ENCODE measurements at regions not wholly inside any gene's neighbourhood (a gene's known extent, or its start where the extent isn't known, plus 50 kb on each side); places are given as distances from the start of the nearest gene placed in this dataset.

GRCh38 chr2:57563015-57563414 is 483.6 kb upstream of the VRK2 start:
- no peak overlapping the region for H3K4me3 Mint-ChIP-seq
- no peak overlapping the region for H3K27ac Mint-ChIP-seq
- no peaks in the 10 kb centered on the region for H3K36me3 Mint-ChIP-seq (ENCODE audit: low read depth)
- intact Hi-C loops (cut with micrococcal nuclease): no loop called here
- no peaks in the 10 kb centered on the region for H3K27me3 Mint-ChIP-seq (ENCODE audit: insufficient read depth)
- no peaks in the 10 kb centered on the region for H3K9me3 Mint-ChIP-seq
- no peaks in the 10 kb centered on the region for H3K4me1 Mint-ChIP-seq (ENCODE audit: low read depth)
- DNase-seq (ENCODE audit: low spot score): no peak

- intact Hi-C loops (cut with micrococcal nuclease): no loop called here
- Mint-ChIP-seq H3K4me1 (ENCODE audit: low read depth) (no peaks in the 10 kb centered on the region), H3K36me3 (ENCODE audit: low read depth) (no peaks in the 10 kb centered on the region), H3K4me3 (no peak overlapping the region), H3K27me3 (ENCODE audit: insufficient read depth) (no peaks in the 10 kb centered on the region), H3K27ac (no peak overlapping the region), H3K9me3 (no peaks in the 10 kb centered on the region)
- no peak for DNase-seq (ENCODE audit: low spot score)
Observed at GRCh38 chr2:57567245-57567644, 479.4 kb upstream of the VRK2 start.

DNA sequence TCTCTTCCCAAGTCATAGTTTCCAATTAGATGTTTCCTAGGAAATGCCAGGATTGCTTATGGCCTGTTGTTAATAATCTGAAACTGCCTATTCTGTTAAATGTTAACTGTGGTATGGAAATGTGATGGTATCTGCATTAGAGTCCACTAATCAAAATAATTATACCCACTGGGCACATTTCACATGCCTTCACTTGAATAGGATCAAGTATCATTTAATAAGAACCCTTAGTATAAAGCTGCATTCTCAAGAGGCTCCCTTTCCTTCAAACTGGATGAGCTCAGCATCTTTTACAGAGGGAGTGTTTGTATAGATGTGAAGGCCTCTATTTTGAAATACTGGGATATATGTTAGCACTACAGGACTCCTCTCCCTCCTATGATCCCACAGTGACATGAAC is 477.2 kb upstream of the VRK2 start:
- H3K4me1 Mint-ChIP-seq (ENCODE audit: low read depth): no peaks in the 10 kb centered on the region
- H3K36me3 Mint-ChIP-seq (ENCODE audit: low read depth): no peaks in the 10 kb centered on the region
- H3K27me3 Mint-ChIP-seq (ENCODE audit: insufficient read depth): no peaks in the 10 kb centered on the region
- no peak overlapping the region for H3K27ac Mint-ChIP-seq
- H3K4me3 Mint-ChIP-seq: no peak overlapping the region
- H3K9me3 Mint-ChIP-seq: peaks cover 6% of the 10 kb centered on the region
- intact Hi-C loops (cut with micrococcal nuclease): no loop called here
- DNase-seq (ENCODE audit: low spot score): no peak

DNA sequence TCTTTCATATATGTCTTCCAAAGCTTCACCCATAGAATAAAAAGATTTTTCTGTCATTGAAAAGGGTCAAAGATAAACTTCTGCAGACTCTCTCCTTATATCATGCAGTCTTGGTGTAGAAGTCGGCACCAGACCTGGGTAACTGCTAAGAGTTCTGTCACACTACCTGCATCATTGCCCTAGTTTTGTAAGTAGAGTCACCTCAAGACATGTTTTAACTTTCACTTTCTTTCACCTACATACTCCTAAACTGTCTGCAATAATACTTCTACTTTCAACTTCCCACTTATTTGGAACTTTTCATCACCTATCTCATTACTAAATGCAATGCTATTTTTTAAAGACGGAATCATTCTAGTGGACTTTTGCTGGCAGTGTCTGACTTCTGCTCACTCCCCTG is 475.6 kb upstream of the VRK2 start:
- H3K27ac Mint-ChIP-seq: no peak overlapping the region
- no peak overlapping the region for H3K4me3 Mint-ChIP-seq
- H3K4me1 Mint-ChIP-seq (ENCODE audit: low read depth): no peaks in the 10 kb centered on the region
- H3K9me3 Mint-ChIP-seq: peaks cover 6% of the 10 kb centered on the region
- intact Hi-C loops (cut with micrococcal nuclease): no loop called here
- no peaks in the 10 kb centered on the region for H3K27me3 Mint-ChIP-seq (ENCODE audit: insufficient read depth)
- no peaks in the 10 kb centered on the region for H3K36me3 Mint-ChIP-seq (ENCODE audit: low read depth)
- no peak for DNase-seq (ENCODE audit: low spot score)

DNA sequence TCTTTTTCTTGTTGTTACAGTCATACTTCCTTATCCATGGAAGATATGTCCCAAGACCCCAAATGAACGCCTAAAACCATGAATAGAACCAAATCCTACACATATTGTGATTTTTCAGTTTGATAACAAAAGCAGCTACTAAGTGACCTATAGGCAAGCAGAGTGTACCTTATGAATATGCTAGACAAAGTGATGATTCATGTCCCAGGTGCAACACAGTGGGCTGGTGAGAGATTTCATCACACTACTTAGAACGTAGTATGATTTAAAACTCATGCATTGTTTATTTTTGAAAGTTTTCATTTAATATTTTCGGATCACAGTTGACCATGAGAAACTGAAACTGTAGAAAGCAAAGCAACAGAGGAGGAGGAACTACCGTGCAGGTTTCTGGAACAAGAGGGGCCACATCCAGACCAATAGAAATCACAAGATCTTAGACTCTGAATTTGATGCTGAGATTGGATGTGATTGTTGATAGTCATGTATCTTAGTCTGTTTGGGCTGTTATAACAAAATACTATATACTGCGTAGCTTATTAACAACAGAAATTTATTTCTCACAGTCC is 470.8 kb upstream of the VRK2 start:
- Mint-ChIP-seq H3K4me1 (ENCODE audit: low read depth) (no peaks in the 10 kb centered on the region), H3K36me3 (ENCODE audit: low read depth) (no peaks in the 10 kb centered on the region), H3K9me3 (peaks cover 6% of the 10 kb centered on the region), H3K27me3 (ENCODE audit: insufficient read depth) (no peaks in the 10 kb centered on the region), H3K4me3 (no peak overlapping the region), H3K27ac (no peak overlapping the region)
- no peak for DNase-seq (ENCODE audit: low spot score)
- intact Hi-C loops (cut with micrococcal nuclease): no loop called here

- Mint-ChIP-seq H3K27me3 (ENCODE audit: insufficient read depth) (no peaks in the 10 kb centered on the region), H3K4me3 (no peak overlapping the region), H3K9me3 (peaks cover 6% of the 10 kb centered on the region), H3K36me3 (ENCODE audit: low read depth) (no peaks in the 10 kb centered on the region), H3K27ac (no peak overlapping the region), H3K4me1 (ENCODE audit: low read depth) (no peaks in the 10 kb centered on the region)
- no peak for DNase-seq (ENCODE audit: low spot score)
- intact Hi-C loops (cut with micrococcal nuclease): no loop called here
Observed at GRCh38 chr2:57576983-57577382, 469.6 kb upstream of the VRK2 start.

- intact Hi-C loops (cut with micrococcal nuclease): no loop called here
- Mint-ChIP-seq H3K27me3 (ENCODE audit: insufficient read depth) (no peaks in the 10 kb centered on the region), H3K27ac (no peak overlapping the region), H3K36me3 (ENCODE audit: low read depth) (no peaks in the 10 kb centered on the region), H3K4me3 (no peak overlapping the region), H3K4me1 (ENCODE audit: low read depth) (no peaks in the 10 kb centered on the region), H3K9me3 (peaks cover 7% of the 10 kb centered on the region)
- no peak for DNase-seq (ENCODE audit: low spot score)
Observed at GRCh38 chr2:57597940-57598339, 448.7 kb upstream of the VRK2 start.

DNA sequence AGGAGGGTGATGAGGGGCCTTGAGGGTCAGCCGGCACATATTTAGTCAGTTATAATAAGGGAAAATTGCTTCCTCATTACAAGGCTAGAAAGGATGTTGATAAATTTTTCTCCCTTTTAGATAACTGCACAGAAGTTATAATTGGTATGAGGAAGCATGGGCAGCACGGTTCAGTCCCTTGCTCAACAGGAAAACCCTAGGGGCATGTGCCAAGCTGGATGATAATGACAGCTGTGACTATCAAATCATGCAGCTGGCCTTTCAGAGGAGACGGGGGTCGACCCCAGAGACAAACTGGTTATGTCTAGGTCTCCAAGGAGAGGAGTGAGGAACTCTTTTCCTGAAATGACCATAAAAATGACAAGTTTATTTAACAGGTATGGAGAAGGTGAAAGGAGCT is 448.1 kb upstream of the VRK2 start:
- H3K27ac Mint-ChIP-seq: no peak overlapping the region
- no peaks in the 10 kb centered on the region for H3K4me1 Mint-ChIP-seq (ENCODE audit: low read depth)
- intact Hi-C loops (cut with micrococcal nuclease): no loop called here
- no peaks in the 10 kb centered on the region for H3K36me3 Mint-ChIP-seq (ENCODE audit: low read depth)
- peaks cover 7% of the 10 kb centered on the region for H3K9me3 Mint-ChIP-seq
- no peak for DNase-seq (ENCODE audit: low spot score)
- H3K4me3 Mint-ChIP-seq: no peak overlapping the region
- no peaks in the 10 kb centered on the region for H3K27me3 Mint-ChIP-seq (ENCODE audit: insufficient read depth)

GRCh38 chr2:57602733-57603132 is 443.9 kb upstream of the VRK2 start:
- no peak overlapping the region for H3K27ac Mint-ChIP-seq
- intact Hi-C loops (cut with micrococcal nuclease): no loop called here
- no peaks in the 10 kb centered on the region for H3K9me3 Mint-ChIP-seq
- DNase-seq (ENCODE audit: low spot score): no peak
- H3K4me1 Mint-ChIP-seq (ENCODE audit: low read depth): no peaks in the 10 kb centered on the region
- H3K4me3 Mint-ChIP-seq: no peak overlapping the region
- no peaks in the 10 kb centered on the region for H3K36me3 Mint-ChIP-seq (ENCODE audit: low read depth)
- H3K27me3 Mint-ChIP-seq (ENCODE audit: insufficient read depth): no peaks in the 10 kb centered on the region

- Mint-ChIP-seq H3K36me3 (ENCODE audit: low read depth) (no peaks in the 10 kb centered on the region), H3K27ac (no peak overlapping the region), H3K4me3 (no peak overlapping the region), H3K4me1 (ENCODE audit: low read depth) (no peaks in the 10 kb centered on the region), H3K27me3 (ENCODE audit: insufficient read depth) (no peaks in the 10 kb centered on the region), H3K9me3 (no peaks in the 10 kb centered on the region)
- no peak for DNase-seq (ENCODE audit: low spot score)
- intact Hi-C loops (cut with micrococcal nuclease): no loop called here
Observed at GRCh38 chr2:57614988-57615387, 431.6 kb upstream of the VRK2 start.

DNA sequence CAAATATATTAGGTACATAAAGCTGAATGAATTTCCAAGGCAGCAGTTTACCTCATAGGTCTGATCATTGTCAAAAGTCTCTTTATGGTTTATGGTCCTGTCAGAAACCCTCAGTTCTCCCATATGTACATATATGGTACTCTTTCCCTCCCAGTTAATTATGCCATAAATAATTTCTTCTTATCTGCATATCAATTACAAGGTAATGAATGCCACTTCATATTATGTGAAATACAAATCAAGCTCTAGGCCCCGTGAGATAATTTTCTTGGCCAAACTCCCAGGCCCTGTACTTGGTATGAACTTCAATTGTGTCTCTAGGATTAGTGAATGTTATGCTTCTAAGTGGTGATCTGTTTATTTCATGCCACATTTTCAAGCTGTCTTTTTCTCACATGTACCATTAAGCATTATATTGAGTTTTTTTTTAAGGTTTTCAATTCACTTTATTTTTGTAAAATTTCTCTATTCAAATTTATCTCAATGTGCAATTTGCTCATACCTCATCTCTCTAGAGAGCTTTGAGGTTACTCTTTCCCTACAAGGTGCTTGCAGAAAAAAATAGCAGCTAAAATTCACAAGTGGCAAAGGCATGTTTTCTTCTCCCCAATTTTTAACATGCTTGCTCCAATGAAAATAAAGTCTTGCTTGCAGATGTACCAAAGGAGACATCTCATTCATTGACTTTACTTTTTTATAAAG is 430.6 kb upstream of the VRK2 start:
- H3K36me3 Mint-ChIP-seq (ENCODE audit: low read depth): no peaks in the 10 kb centered on the region
- H3K27ac Mint-ChIP-seq: no peak overlapping the region
- intact Hi-C loops (cut with micrococcal nuclease): no loop called here
- H3K4me3 Mint-ChIP-seq: no peak overlapping the region
- H3K4me1 Mint-ChIP-seq (ENCODE audit: low read depth): no peaks in the 10 kb centered on the region
- no peak for DNase-seq (ENCODE audit: low spot score)
- no peaks in the 10 kb centered on the region for H3K27me3 Mint-ChIP-seq (ENCODE audit: insufficient read depth)
- H3K9me3 Mint-ChIP-seq: no peaks in the 10 kb centered on the region

DNA sequence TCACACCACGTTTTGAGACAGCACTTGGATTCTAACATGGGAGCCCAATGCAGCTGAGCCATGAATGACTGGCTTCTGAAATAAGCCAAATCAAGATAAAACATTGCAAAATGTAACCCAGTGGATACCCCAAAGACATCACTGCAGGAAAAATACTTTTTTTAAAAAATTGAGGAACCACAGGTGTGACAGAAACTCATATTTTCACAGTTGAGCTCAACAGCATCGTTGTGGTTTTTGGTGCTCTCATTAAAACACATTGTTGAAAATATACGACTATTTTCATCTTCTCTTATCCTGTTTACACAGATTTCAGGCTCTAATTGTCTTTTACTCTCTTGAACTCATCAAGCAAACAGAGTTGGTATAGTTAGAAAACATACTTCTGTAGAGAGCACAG is 429.3 kb upstream of the VRK2 start:
- no peaks in the 10 kb centered on the region for H3K9me3 Mint-ChIP-seq
- intact Hi-C loops (cut with micrococcal nuclease): no loop called here
- no peak overlapping the region for H3K27ac Mint-ChIP-seq
- H3K4me3 Mint-ChIP-seq: no peak overlapping the region
- H3K27me3 Mint-ChIP-seq (ENCODE audit: insufficient read depth): no peaks in the 10 kb centered on the region
- no peaks in the 10 kb centered on the region for H3K36me3 Mint-ChIP-seq (ENCODE audit: low read depth)
- DNase-seq (ENCODE audit: low spot score): no peak
- no peaks in the 10 kb centered on the region for H3K4me1 Mint-ChIP-seq (ENCODE audit: low read depth)

DNA sequence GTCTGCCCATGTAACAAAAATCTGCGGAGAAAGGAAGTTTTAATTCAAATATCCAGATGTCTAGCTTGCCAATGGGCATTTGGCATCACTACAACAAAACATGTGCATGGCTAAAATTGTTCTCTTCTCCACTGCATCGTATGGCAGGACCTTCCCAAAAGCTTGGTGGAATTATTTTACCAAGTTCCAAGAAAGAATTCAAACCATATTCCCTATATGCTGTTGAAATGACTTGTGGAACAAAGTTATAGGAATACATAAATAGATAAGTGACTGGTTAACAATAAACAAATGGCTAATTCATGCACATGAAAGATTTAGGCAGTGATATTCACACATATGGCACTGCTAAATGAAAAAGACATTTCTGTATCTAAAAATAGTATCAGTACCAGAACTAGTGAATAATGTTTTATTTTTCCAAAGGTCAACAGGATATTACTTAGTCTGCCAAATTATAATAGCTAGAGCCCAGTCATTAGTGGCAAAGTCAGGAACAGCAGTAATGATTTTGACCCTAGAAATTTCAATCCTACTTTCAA is 425.4 kb upstream of the VRK2 start:
- no peak overlapping the region for H3K27ac Mint-ChIP-seq
- no peak for DNase-seq (ENCODE audit: low spot score)
- H3K9me3 Mint-ChIP-seq: no peaks in the 10 kb centered on the region
- no peaks in the 10 kb centered on the region for H3K4me1 Mint-ChIP-seq (ENCODE audit: low read depth)
- H3K4me3 Mint-ChIP-seq: no peak overlapping the region
- intact Hi-C loops (cut with micrococcal nuclease): no loop called here
- no peaks in the 10 kb centered on the region for H3K36me3 Mint-ChIP-seq (ENCODE audit: low read depth)
- no peaks in the 10 kb centered on the region for H3K27me3 Mint-ChIP-seq (ENCODE audit: insufficient read depth)

DNA sequence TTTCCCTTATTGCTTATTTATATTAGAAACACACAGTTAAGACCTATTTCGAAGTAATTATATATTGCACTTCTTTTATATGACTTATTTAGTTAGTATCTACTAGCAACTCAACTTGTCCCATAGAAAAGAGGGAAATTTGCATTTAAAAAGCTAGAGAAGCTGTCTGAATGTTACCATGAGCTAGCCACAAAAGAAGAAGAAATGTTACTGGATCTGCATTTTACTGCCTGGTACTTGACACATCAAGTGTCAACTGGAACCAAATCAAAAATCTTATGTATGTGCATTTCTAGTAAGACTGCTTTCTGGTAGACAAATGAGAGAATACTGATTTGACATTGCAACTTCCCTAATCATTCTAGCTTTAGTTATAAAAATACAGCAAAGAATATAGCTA is 424.6 kb upstream of the VRK2 start:
- H3K4me3 Mint-ChIP-seq: no peak overlapping the region
- H3K9me3 Mint-ChIP-seq: no peaks in the 10 kb centered on the region
- intact Hi-C loops (cut with micrococcal nuclease): no loop called here
- no peak overlapping the region for H3K27ac Mint-ChIP-seq
- no peaks in the 10 kb centered on the region for H3K36me3 Mint-ChIP-seq (ENCODE audit: low read depth)
- DNase-seq (ENCODE audit: low spot score): no peak
- H3K27me3 Mint-ChIP-seq (ENCODE audit: insufficient read depth): no peaks in the 10 kb centered on the region
- H3K4me1 Mint-ChIP-seq (ENCODE audit: low read depth): no peaks in the 10 kb centered on the region

Measured in activated T-helper 1 cell treated with anti-CD3 and anti-CD28 coated beads, Interleukin-12 subunit alpha, Interleukin-12 subunit beta, Interleukin-2, Interleukin-4 antibody, amounts not matched to agents 30 ng/mL and 10 ng/mL and 1 ng/mL, durations not matched to agents 14 hours and 24 hours and 36 hours (primary cell).